ENCODE measurements at regions not wholly inside any gene's neighbourhood (a gene's known extent, or its start where the extent isn't known, plus 50 kb on each side); places are given as distances from the start of the nearest gene placed in this dataset.

DNA sequence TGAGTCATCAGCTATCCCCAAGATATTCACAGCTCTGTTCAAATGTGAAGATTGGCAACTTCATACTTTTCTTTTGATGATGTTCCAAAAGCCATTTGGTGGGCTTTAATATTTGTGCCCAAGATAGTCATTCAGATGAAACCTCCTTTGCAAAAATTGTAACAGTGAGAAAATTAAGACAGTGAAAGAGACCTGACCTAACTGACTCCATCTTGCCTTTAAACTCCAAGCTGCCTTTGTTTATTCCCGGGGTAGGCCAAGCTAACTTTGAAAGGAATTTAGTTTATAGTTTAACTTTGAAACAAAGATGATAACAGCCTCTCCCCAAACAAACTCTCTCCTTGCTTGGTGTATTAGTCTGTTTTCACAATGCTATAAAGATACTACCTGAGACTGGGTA is 221.1 kb downstream of the KTN1 start:
- no peaks in the 10 kb centered on the region for H3K9me3 ChIP-seq
- no peaks in the 10 kb centered on the region for H3K27me3 ChIP-seq
- no peak overlapping the region for H3K4me3 ChIP-seq
- H3K4me1 ChIP-seq: no peaks in the 10 kb centered on the region
- intact Hi-C loops (cut with DNase I; ENCODE audit: low total_unique reads): no loop called here
- no peak for TF ChIP-seq CTCF (IDR thresholded peaks at IDR 0.05)
- no peak for DNase-seq
- H3K27ac ChIP-seq: no peak overlapping the region
- no peaks in the 10 kb centered on the region for H3K36me3 ChIP-seq

DNA sequence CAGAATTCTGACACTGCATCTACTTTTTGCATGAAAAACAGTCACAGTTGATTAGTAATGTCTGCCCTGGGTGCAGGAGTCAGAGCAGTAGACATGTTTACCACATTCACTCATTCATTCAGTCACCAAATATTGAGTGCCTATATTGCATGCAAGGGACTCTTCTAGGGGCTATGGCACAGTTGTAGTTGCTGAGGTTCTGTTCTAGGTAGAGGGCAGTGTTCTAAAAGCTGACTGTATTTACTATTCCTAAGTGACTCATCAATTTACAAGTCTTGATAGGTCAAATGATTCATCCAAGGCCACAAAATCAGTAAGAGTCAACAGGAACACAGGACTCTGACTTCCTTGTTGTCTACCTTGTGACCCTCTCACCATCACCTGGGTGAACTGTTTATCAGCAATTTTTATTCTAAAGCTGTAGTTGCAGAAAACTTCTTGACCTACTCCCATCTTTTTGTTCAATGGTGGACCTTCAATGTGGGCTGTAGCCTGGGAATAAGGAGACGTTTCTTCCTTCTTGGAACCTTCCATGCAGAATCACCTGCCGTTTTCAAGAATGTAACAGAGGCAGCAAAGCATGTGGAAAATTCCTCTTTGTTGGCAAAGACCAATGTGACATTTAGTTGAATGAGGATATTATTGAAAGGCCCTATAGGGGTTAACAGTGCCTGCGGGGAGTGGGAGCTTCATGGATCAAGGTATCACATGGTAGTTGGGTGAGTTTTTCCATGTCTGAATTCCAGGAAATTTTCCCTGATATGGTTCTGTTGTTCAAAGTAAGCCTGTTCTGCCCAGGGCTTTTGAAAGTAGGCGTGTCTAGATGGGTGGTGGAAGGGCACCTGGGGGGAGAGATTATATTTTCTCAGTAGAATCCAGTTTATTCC is 223.2 kb downstream of the KTN1 start:
- TF ChIP-seq CTCF (IDR thresholded peaks at IDR 0.05): no peak
- no peaks in the 10 kb centered on the region for H3K27me3 ChIP-seq
- H3K4me3 ChIP-seq: no peak overlapping the region
- no peaks in the 10 kb centered on the region for H3K9me3 ChIP-seq
- intact Hi-C loops (cut with DNase I; ENCODE audit: low total_unique reads): no loop called here
- peaks cover 0 to 12% (median 4%) of the 10 kb centered on the region in 4 donors for H3K4me1 ChIP-seq
- H3K27ac ChIP-seq: no peak overlapping the region
- H3K36me3 ChIP-seq: no peaks in the 10 kb centered on the region
- DNase-seq: no peak

DNA sequence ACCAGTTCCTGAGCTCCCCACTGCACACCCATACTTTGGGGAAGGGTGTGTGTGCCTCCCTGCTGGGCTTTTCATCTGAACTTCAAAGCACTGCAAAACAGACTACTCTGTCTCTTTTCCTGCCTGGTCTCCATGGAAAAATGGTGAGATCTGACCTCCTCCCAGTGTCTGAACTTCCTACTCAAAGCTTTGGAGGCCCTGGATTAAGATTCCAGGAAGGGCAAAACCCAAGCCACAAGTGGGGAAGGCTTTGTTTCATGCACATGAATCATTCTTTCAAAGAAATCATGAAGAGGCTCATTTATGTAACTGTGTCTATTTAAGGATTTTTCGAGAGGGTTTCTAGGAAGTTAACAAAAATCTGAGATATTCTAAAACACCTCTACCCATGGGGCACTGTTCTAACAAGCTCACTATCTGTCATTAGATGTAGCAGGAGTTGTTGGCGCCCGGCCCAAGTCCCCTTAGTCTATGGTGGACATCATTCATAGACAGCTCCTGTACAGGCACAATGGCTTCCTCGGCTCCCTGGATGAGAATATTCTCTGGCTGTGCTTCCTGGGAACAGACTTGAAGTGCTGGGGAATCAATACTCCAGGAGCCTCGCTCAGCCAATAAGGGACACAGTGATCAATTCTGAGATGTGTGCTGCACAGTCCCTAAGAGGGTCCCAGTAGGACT is 224.0 kb downstream of the KTN1 start:
- Histone ChIP-seq H3K27ac (no peak overlapping the region), H3K4me1 (peaks cover 0 to 12% (median 4%) of the 10 kb centered on the region in 4 donors), H3K9me3 (no peaks in the 10 kb centered on the region), H3K36me3 (no peaks in the 10 kb centered on the region), H3K4me3 (no peak overlapping the region), H3K27me3 (no peaks in the 10 kb centered on the region)
- intact Hi-C loops (cut with DNase I; ENCODE audit: low total_unique reads): no loop called here
- TF ChIP-seq CTCF (IDR thresholded peaks at IDR 0.05): no peak
- DNase-seq: no peak

DNA sequence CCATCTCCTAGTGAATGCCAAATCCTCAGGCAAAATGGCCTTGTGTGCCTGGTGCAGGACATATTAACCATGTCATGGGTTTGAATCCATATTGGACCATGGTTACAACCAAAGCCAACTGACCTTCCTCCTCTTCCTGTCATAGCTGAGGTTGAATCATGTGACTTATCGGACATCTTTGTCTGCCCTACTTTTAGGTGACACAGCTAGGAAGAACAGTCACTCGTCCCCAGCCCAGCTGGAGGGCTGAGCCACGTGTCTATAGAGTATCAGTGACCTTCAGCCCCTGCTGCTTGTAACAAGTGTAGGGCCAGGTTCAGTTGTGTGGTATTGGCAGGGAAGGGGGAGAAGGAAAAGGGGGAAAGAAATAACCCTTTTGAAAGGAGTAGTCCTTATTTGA is 225.2 kb downstream of the KTN1 start:
- no peaks in the 10 kb centered on the region for H3K9me3 ChIP-seq
- H3K27me3 ChIP-seq: no peaks in the 10 kb centered on the region
- no peaks in the 10 kb centered on the region for H3K36me3 ChIP-seq
- intact Hi-C loops (cut with DNase I; ENCODE audit: low total_unique reads): no loop called here
- TF ChIP-seq CTCF (IDR thresholded peaks at IDR 0.05): no peak
- peaks cover 0 to 12% (median 4%) of the 10 kb centered on the region in 4 donors for H3K4me1 ChIP-seq
- DNase-seq: no peak
- no peak overlapping the region for H3K27ac ChIP-seq
- no peak overlapping the region for H3K4me3 ChIP-seq

DNA sequence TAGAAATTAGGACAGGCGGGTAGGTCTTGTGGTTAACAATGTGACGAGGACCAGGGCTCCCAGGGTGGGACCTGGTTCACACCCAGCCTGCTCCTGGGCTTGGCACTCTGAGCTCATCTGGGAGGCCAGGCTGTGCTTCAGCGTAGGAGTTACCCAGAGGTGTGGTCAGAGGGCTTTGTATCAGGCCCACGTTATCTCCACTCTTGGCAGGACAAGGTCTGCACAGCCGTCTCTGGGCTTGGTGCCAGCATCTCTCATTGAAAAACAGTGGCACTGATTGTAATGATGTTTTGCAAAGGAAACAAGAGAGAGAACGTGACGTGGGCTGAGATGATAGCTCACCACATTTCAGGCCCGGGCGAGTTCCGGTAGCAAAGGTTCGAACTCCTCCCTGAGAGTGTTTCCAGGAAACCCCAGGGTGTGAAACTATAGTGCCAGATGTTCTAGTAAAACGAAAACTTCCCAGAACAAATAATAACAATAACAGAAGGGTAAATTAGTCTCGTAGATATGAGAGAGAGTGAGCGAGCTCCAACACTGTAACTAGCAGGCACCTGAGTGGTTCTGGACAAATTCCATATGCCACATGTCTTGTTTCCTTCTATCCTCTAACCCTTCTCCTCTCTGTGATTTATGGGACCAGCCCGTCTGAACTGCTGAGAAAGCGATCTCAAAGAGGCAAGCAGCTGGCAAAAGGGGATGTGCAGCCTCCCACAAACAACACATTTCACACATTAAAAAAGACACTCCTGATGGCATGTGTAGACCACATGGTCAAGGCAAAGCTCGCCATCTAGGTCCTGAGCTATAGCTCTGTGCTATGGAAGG is 227.3 kb downstream of the KTN1 start:
- H3K4me3 ChIP-seq: no peak overlapping the region
- peak; percentile 72 to 79 for DNase-seq
- no peaks in the 10 kb centered on the region for H3K27me3 ChIP-seq
- no peaks in the 10 kb centered on the region for H3K9me3 ChIP-seq
- H3K36me3 ChIP-seq: no peaks in the 10 kb centered on the region
- H3K27ac ChIP-seq: no peak overlapping the region
- peaks cover 0 to 12% (median 4%) of the 10 kb centered on the region in 4 donors for H3K4me1 ChIP-seq
- TF ChIP-seq CTCF (IDR thresholded peaks at IDR 0.05): no peak
- intact Hi-C loops (cut with DNase I; ENCODE audit: low total_unique reads): no loop called here

Data from tibial artery (tissue), 4 donors.